GM12865 (cell line): ENCODE measurements at regions not wholly inside any gene's neighbourhood (a gene's known extent, or its start where the extent isn't known, plus 50 kb on each side); places are given as distances from the start of the nearest gene placed in this dataset.

Source experiments
- DNase-seq: peaks from one replicate; pipeline ENCODE4 v3.0.0; 2010; ENCODE audit warnings: low read depth
- H3K4me3 ChIP-seq: 2 replicates; pipeline ENCODE4 v1.5.1; 2011; ENCODE audit warnings: mild to moderate bottlenecking, low read depth, low read length, control low read depth
- TF ChIP-seq, protein P1 (sequence below): IDR thresholded peaks from 2 replicates; pipeline ENCODE4 v1.5.1; 2011; ENCODE audit warnings: low read length, control low read depth, low read depth, inconsistent platforms; ENCODE audit not compliant: insufficient read depth; ENCODE audit errors: missing control alignments

DNA sequence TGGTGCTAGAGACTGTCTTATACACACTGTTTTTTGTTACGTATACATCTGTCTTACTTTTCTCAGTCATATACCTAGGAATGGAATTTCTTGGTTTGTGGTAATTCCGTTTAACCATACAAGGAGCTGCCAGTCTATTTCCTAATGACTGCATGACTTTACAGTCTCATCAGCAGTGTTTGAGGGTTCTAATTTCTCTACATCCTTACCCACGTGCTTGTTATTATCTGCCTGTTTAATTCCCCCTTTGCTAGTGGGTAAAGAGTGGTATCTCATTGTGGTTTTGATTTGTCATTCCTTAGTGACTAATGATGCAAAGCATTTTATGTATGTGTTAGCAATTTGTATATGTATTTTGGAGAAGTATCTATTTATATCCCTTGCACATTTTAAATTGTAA is 1008.0 kb downstream of the FAM181B start:
- no peak overlapping the region for H3K4me3 ChIP-seq
- DNase-seq: no peak
- TF ChIP-seq, protein P1, sequence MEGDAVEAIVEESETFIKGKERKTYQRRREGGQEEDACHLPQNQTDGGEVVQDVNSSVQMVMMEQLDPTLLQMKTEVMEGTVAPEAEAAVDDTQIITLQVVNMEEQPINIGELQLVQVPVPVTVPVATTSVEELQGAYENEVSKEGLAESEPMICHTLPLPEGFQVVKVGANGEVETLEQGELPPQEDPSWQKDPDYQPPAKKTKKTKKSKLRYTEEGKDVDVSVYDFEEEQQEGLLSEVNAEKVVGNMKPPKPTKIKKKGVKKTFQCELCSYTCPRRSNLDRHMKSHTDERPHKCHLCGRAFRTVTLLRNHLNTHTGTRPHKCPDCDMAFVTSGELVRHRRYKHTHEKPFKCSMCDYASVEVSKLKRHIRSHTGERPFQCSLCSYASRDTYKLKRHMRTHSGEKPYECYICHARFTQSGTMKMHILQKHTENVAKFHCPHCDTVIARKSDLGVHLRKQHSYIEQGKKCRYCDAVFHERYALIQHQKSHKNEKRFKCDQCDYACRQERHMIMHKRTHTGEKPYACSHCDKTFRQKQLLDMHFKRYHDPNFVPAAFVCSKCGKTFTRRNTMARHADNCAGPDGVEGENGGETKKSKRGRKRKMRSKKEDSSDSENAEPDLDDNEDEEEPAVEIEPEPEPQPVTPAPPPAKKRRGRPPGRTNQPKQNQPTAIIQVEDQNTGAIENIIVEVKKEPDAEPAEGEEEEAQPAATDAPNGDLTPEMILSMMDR: no peak

DNA sequence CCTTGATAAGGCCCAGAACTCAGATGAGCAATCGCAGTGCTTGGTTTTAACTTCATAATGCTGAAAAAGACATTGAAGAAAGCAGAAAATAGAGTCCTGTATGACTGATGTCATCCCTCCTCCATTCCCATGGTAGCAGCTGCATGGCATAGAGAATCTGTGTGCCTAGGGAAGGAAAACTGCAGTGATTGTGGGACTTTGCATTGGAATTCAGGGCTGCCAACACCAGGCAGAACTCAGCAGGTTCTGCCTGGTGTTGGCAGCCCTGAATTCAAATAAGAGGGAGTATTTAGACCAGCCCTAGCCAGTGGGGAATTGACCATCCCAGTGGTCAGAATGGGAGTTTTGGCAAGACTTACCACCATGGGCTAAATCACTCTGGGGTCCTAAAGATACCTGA is 1016.0 kb downstream of the FAM181B start:
- TF ChIP-seq, protein P1: no peak
- H3K4me3 ChIP-seq: no peak overlapping the region
- DNase-seq: no peak

DNA sequence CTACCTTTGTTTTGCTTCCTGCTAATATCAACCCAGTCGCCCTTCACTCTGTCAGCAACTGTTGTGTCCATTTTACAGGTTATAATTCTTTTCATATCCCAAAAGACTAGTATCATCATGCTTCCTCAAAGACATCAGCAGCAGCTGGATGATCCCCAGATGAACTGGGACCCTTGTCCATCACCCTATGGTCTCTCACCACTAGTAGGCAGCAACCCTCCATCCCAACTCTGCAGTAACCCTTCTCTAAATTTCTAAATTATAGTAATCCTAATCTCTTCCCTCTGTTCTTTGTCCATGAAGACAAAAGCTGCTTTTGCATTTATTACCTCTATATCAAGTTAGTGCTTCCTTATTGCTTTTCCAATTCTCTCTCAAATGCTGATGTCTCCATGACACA is 1025.8 kb downstream of the FAM181B start:
- no peak for DNase-seq
- no peak overlapping the region for H3K4me3 ChIP-seq
- TF ChIP-seq, protein P1: peak; percentile 49

DNA sequence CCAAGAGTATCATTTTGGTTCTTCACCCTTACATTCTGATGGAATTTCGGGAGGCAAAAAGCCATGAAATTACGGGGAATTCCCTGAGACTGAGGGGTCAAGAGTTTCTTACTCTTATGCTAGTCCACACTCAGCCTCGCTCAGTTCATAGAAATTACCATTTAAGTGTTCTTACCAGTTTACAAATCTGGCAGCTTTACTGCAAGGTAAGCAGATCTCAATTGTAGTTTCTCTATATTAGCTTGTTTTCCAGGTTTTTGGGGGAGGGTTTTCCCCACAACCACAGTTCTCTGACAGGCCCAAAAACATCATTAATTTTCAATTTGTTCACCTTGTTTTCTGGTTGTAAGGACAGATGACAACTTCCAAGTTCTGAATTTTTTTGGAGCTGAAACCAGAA is 1028.4 kb downstream of the FAM181B start:
- no peak overlapping the region for H3K4me3 ChIP-seq
- TF ChIP-seq, protein P1: no peak
- DNase-seq: no peak

DNA sequence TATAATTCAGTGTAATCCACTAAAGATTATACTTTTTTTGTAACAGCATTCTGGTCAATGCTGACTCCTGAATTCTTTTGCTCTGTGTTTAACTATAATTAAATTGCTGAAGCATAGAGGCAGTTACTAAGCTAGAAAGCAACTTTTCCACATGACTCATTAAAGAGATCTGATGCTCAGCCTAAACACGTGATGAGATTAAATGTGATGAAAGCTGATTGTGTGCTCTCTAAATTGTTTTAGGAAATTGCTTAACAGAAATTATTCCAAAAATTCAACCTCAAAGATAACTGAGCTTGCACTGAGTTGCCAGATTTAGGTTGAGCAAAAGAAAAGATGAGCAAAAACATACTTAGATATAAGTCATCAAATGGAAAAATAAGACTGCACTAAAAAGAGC is 1033.6 kb downstream of the FAM181B start:
- H3K4me3 ChIP-seq: no peak overlapping the region

DNA sequence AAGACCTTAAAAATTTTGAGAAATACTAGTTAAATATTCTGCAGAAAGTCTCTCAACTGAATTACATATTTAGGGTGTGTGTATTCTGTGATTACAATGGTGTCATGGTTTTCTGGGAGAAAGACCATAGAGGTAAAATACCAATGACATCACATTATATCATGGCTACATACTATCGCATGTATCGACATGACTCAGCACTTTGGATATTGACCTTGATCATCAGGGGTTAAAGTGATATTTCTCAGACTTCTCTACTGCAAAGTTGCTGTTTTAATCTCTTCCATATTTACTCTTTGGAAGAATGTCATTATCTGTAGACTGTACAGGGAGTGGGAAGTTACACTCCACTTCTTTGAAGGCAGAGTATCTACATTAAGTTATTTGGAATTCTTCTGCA is 1046.6 kb downstream of the FAM181B start:
- H3K4me3 ChIP-seq: no peak overlapping the region
- TF ChIP-seq, protein P1: no peak
- DNase-seq: no peak

More for the DNA sequence above, 1033.6 kb downstream of the FAM181B start:
- DNase-seq: no peak
- TF ChIP-seq, protein P1: no peak

DNA sequence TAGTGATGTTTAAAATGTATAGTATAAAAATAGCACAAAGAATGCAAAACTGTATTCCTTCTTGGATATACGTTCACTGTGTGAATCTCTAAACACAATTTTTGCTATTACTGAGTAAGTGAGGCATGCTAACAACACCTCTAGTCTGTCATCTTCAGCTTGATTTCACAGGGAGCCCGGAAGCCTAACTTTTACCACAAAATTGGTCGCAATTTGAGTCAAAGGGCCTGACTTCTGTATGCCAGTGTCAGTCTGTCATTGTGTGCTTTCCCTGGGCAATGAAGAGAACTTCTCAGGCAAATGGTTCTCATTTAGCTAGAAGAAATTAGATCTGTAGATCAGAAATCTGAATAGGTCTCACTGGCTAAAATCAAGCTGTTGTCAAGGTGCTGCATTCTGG is 1059.5 kb downstream of the FAM181B start:
- peak; percentile 28 for DNase-seq
- H3K4me3 ChIP-seq: no peak overlapping the region
- TF ChIP-seq, protein P1: no peak
